ENCODE measurements at regions not wholly inside any gene's neighbourhood (a gene's known extent, or its start where the extent isn't known, plus 50 kb on each side); places are given as distances from the start of the nearest gene placed in this dataset.

DNA sequence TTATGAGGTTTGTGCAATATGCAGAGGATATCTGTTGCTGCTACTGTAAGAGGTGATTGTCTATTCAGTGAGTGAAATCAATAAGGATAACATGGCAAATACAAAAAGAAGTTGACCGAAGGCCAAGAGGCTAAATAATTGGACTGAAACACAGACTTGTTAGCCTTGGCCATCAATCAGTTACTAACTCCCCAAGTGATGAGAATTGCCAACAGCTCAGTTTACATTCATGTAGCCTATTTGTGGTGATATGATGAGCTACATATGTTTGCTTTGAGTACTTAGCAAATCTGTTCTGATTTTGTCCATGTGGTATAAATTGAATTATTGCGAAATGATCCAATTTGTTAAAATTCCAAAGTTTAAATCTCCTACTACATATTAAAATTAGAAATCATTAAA, 68.6 kb upstream of the VAV3 start:
- Histone ChIP-seq H4K8ac (ENCODE audit: extremely low read depth, insufficient read depth, low read length) (no peak overlapping the region), H2AFZ (ENCODE audit: low read length) (no peak overlapping the region), H3K79me2 (ENCODE audit: control insufficient read depth in 1 of 2, insufficient read depth in 2 of 2, low read length in 2 of 2) (no peaks in the 10 kb centered on the region), H3K4me1 (replicated peaks in 1 of 4; ENCODE audit: control insufficient read depth in 3 of 4, insufficient read depth in 4 of 4, low read length in 3 of 4) (no peaks in the 10 kb centered on the region), H3K4me2 (ENCODE audit: insufficient read depth in 1 of 2, low read depth in 2 of 2, low read length in 2 of 2) (no peak overlapping the region), H3K27ac (ENCODE audit: low read depth, low read length) (no peak overlapping the region), H4K91ac (replicated peaks; ENCODE audit: insufficient read length, low read length) (no peak overlapping the region), H2BK12ac (ENCODE audit: low read depth, low read length) (no peak overlapping the region), H3K79me1 (ENCODE audit: low read depth, low read length) (no peaks in the 10 kb centered on the region), H2AK5ac (ENCODE audit: low read depth, low read length) (no peak overlapping the region), H2BK20ac (ENCODE audit: low read length) (no peak overlapping the region), H3K9me3 (ENCODE audit: insufficient read depth in 2 of 2, low read depth in 1 of 2, low read length in 1 of 2) (no peaks in the 10 kb centered on the region), H3K4me3 (ENCODE audit: extremely low read depth in 1 of 4, insufficient read depth in 2 of 4, low read depth in 3 of 4, low read length in 4 of 4) (no peak overlapping the region), H3K56ac (replicated peaks; ENCODE audit: insufficient read length, low read depth, low read length) (no peak overlapping the region), H3K23ac (ENCODE audit: insufficient read length) (no peak overlapping the region), H2BK120ac (replicated peaks; ENCODE audit: low read depth, low read length) (no peak overlapping the region), H2BK5ac (ENCODE audit: low read depth, low read length) (no peak overlapping the region), H3K14ac (ENCODE audit: insufficient read length) (no peak overlapping the region), H2BK15ac (ENCODE audit: low read length) (no peak overlapping the region), H3K4ac (replicated peaks; ENCODE audit: insufficient read length, low read depth, low read length) (no peak overlapping the region), H4K20me1 (replicated peaks in 1 of 2; ENCODE audit: control insufficient read depth in 1 of 2, insufficient read depth in 2 of 2, low read length in 2 of 2) (no peaks in the 10 kb centered on the region), H3K36me3 (ENCODE audit: control insufficient read depth in 2 of 4, insufficient read depth in 4 of 4, low read length in 3 of 4) (no peaks in the 10 kb centered on the region), H3K18ac (ENCODE audit: extremely low read depth, low read length) (no peak overlapping the region), H4K5ac (ENCODE audit: insufficient read length, low read depth, low read length) (no peak overlapping the region), H3K27me3 (replicated peaks in 1 of 4; ENCODE audit: control insufficient read depth in 3 of 4, extremely low read depth in 1 of 4, insufficient read depth in 3 of 4, low read length in 3 of 4) (no peaks in the 10 kb centered on the region), H3K23me2 (ENCODE audit: low read depth, low read length) (no peaks in the 10 kb centered on the region; the same call in 1 of the 2 replicates), H3K9ac (replicated peaks in 1 of 4; ENCODE audit: extremely low read depth in 1 of 4, low read depth in 3 of 4, low read length in 3 of 4) (no peak overlapping the region)
- POLR2A ChIA-PET (ENCODE audit: partially characterized antibody), result no interaction called here
- DNase-seq (ENCODE audit: low read depth in 1 of 2, low spot score in 2 of 2) (no peak), FAIRE-seq (no peak)
- TF ChIP-seq, protein P1, sequence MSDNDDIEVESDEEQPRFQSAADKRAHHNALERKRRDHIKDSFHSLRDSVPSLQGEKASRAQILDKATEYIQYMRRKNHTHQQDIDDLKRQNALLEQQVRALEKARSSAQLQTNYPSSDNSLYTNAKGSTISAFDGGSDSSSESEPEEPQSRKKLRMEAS (IDR thresholded peaks at IDR 0.05), result no peak
- TF ChIP-seq TAF1 (IDR thresholded peaks at IDR 0.05; ENCODE audit: low read depth, low read length) (no peak), RAD21 (IDR thresholded peaks at IDR 0.05 in 1 of 2, conservative IDR thresholded peaks at IDR 0.05 in 1 of 2; ENCODE audit: low read depth in 2 of 2, low read length in 2 of 2) (no peak), CREB1 (IDR thresholded peaks at IDR 0.05) (no peak), KDM1A (IDR thresholded peaks at IDR 0.05; ENCODE audit: borderline replicate concordance, low read length) (no peak), POLR2AphosphoS5 (IDR thresholded peaks at IDR 0.05; ENCODE audit: low read depth, low read length) (no peak), SP2 (IDR thresholded peaks at IDR 0.05; ENCODE audit: low read length) (no peak), SIN3A (conservative IDR thresholded peaks at IDR 0.05 in 1 of 2, IDR thresholded peaks at IDR 0.05 in 1 of 2; ENCODE audit: low read depth in 1 of 2, low read length in 2 of 2) (no peak), NRF1 (IDR thresholded peaks at IDR 0.05; ENCODE audit: low read depth, low read length) (no peak), TEAD4 (IDR thresholded peaks at IDR 0.05; ENCODE audit: low read depth, low read length) (no peak)
- CTCF ChIA-PET (ENCODE audit: partially characterized antibody), result interaction anchor here (0.7 to 1.8 kb wide), 5 partner anchors 12 to 252 kb away, joined by 3 to 4 read pairs (median 3); no protein-coding TSS in a partner anchor
- 82% methylated on average over 2 of the region's 2 CpGs; no CpG with 5 or more reads in 1 of the 2 experiments for WGBS, 2 experiments (ENCODE audit: extremely low coverage in 1 of 2, insufficient coverage in 1 of 2, insufficient read length in 1 of 2, insufficient replicate concordance in 2 of 2, low coverage in 1 of 2, low lambda C conversion rate in 2 of 2, missing lambda C conversion rate in 1 of 2)
